Pancreas (tissue), 10 donors: ENCODE measurements at regions not wholly inside any gene's neighbourhood (a gene's known extent, or its start where the extent isn't known, plus 50 kb on each side); places are given as distances from the start of the nearest gene placed in this dataset.
"Not testable (repeated sequence)": the region's sequence is repeated elsewhere in the genome, so short reads cannot be mapped to it uniquely, and the experiment has no call there.

Experiments used
- ATAC-seq, 4 donors: fragments of 200-7000 bp; cut with Tn5 transposase; one replicate each; pipeline versions ENCODE4 v1.8.0 to v1.9.1; 2020; ENCODE audit warnings: mild to moderate bottlenecking in 4 of 4, moderate library complexity in 4 of 4
- DNase-seq, 6 donors: peaks; one replicate each; pipeline ENCODE4 v3.0.0-alpha.2; 2020
- FAIRE-seq: peaks from 2 replicates; lab custom pipeline; 2012; peaks lifted over from hg19 to GRCh38; lab: Jason Lieb, UNC
- H3K27ac ChIP-seq, 4 donors: fragments of 200-600 bp; sonication (generic); 1 replicate in 3 of 4; 2 replicates in 1 of 4; pipeline versions ENCODE4 v1.5.0 to v1.8.0; 2020
- H3K27me3 ChIP-seq, 4 donors: fragments of 200-600 bp; one replicate each; pipeline ENCODE4 v1.8.0; 2021
- H3K36me3 ChIP-seq, 3 donors: fragments of 200-600 bp; sonication (generic) in 1 of 3; one replicate each; pipeline versions ENCODE4 v1.5.0 to v1.8.0; 2020 to 2021
- H3K4me1 ChIP-seq, 3 donors: fragments of 200-600 bp; one replicate each; pipeline ENCODE4 v1.8.0; 2021
- H3K4me3 ChIP-seq, 4 donors: fragments of 200-600 bp; sonication (generic) in 2 of 4; one replicate each; pipeline versions ENCODE4 v1.5.0 to v1.8.0; 2020 to 2021
- H3K9me3 ChIP-seq, 4 donors: fragments of 200-600 bp; one replicate each; pipeline ENCODE4 v1.8.0; 2021
- WGBS, 2 donors: extraction: QIAGEN DNeasy Blood & Tissue Kit; methylation state at CpG; one replicate each; pipeline ENCODE4 v1.1.7; 2013; 5-methylcytosine and 5-hydroxymethylcytosine counted together
- intact Hi-C, 3 donors: fragments of 100-400 bp; cut with DNase I; formaldehyde crosslinking; loops; one replicate each; pipeline versions ENCODE4 v1.11.1 to v1.14.2; 2022
- TF ChIP-seq, protein P1 (sequence below), 4 donors: fragments of 200-600 bp; sonication (generic) in 3 of 4; IDR thresholded peaks; one replicate each; pipeline versions ENCODE4 v1.5.0 to v1.8.0; 2021; ENCODE audit warnings: antibody characterized with exemption in 4 of 4
- donor health status: healthy with polysubstance abuse.
- donor health status: DM: no; HTN: no; CAD: no; lungs with moderate emphysema.
- donor health status: DM: no; HTN: no; CAD: no.
- donor health status: control.
- donor health status: control.
- donor health status: Bipolar disorder and iron deficiency.
- donor health status: DM: yes; HTN: yes; CAD: no.
- donor health status: DM: no; HTN: no; CAD: no.
- donor health status: DM: no; HTN: no; CAD: no.
- donor health status: DM: yes; HTN: yes; CAD: no.

DNA sequence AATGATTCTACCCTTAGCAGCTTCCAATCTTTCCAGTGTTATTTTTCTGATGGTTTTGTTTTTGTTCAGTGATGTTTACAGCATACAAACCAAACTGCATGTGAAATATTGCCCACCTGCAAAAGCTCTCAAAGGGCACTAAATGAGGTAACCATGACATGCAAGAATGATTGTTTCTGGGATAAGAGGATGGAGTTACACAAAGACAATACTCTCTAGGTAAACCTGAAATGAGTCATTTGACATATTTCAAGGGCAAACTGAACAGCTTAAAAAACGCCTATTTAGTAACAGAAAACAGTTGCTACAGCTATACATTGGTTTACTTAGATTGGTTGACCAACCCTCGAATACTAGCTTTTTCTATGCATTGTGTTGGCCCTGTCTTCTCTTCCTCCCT lies 481.7 kb downstream of the ZPLD1 start:
- TF ChIP-seq, protein P1, sequence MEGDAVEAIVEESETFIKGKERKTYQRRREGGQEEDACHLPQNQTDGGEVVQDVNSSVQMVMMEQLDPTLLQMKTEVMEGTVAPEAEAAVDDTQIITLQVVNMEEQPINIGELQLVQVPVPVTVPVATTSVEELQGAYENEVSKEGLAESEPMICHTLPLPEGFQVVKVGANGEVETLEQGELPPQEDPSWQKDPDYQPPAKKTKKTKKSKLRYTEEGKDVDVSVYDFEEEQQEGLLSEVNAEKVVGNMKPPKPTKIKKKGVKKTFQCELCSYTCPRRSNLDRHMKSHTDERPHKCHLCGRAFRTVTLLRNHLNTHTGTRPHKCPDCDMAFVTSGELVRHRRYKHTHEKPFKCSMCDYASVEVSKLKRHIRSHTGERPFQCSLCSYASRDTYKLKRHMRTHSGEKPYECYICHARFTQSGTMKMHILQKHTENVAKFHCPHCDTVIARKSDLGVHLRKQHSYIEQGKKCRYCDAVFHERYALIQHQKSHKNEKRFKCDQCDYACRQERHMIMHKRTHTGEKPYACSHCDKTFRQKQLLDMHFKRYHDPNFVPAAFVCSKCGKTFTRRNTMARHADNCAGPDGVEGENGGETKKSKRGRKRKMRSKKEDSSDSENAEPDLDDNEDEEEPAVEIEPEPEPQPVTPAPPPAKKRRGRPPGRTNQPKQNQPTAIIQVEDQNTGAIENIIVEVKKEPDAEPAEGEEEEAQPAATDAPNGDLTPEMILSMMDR (IDR thresholded peaks at IDR 0.05) = no peak
- FAIRE-seq (no peak), DNase-seq (no peak), ATAC-seq (no peak)
- WGBS, 2 donors = 50 to 60% methylated on average over 2 of the region's 2 CpGs
- H3K9me3 ChIP-seq = no peaks in the 10 kb centered on the region
- intact Hi-C loops = no loop called here
- no peaks in the 10 kb centered on the region for H3K4me1 ChIP-seq
- no peak overlapping the region for H3K27ac ChIP-seq
- no peaks in the 10 kb centered on the region for H3K36me3 ChIP-seq
- H3K4me3 ChIP-seq = no peak overlapping the region
- no peaks in the 10 kb centered on the region for H3K27me3 ChIP-seq

DNA sequence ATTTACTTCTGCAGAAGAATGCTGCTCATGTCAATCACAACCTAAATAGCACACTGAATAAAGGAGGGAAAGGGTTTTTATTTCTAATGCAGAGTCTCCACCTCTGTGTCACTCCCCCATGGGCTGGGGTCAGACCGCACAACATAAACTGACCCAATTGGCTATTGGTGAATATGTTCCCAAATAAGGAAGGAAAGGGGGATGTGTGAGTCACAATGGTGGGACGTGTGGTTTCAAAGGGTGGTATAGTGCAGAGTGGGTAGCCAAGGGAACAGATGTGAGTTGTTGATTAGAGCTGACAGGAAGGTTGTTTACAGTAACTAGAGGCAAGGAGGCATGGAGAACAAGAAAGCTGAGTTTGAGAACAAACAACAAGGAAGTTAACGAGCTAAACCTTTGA lies 491.8 kb downstream of the ZPLD1 start:
- 58 to 65% methylated on average over 3 of the region's 3 CpGs for WGBS, 2 donors

DNA sequence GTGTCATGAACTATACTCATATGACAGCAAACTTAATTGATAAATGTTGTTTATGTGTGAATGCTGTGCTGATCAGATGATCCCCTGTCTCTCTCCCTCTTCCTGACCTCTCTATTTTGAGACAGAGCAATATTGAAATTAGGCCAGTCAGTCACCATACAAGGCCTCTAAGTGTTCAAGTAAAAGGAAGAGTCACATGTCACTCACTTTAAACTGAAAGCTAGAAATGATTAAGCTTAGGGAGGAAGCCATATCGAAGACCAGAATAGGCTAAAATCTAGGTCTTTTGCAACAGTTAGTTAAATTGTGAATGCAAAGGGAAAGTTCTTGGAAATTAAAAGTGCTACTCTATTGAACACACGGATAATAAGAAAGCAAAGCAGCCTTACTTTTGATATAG lies 498.6 kb downstream of the ZPLD1 start:
- ATAC-seq (no peak), FAIRE-seq (no peak), DNase-seq (no peak)
- no peaks in the 10 kb centered on the region for H3K36me3 ChIP-seq
- no peaks in the 10 kb centered on the region for H3K4me1 ChIP-seq
- H3K9me3 ChIP-seq = no peaks in the 10 kb centered on the region
- H3K4me3 ChIP-seq = no peak overlapping the region
- no peak overlapping the region for H3K27ac ChIP-seq
- H3K27me3 ChIP-seq = no peaks in the 10 kb centered on the region
- intact Hi-C loops = no loop called here
- WGBS, 2 donors = 58 to 59% methylated on average over 2 of the region's 2 CpGs
- TF ChIP-seq, protein P1 (IDR thresholded peaks at IDR 0.05) = no peak

More for the DNA sequence above, 491.8 kb downstream of the ZPLD1 start:
- H3K27me3 ChIP-seq = no peaks in the 10 kb centered on the region
- ATAC-seq (no peak), FAIRE-seq (no peak), DNase-seq (no peak)
- H3K27ac ChIP-seq = no peak overlapping the region
- H3K36me3 ChIP-seq = no peaks in the 10 kb centered on the region
- no peak overlapping the region for H3K4me3 ChIP-seq
- H3K4me1 ChIP-seq = no peaks in the 10 kb centered on the region
- TF ChIP-seq, protein P1 (IDR thresholded peaks at IDR 0.05) = no peak
- intact Hi-C loops = no loop called here
- no peaks in the 10 kb centered on the region for H3K9me3 ChIP-seq

DNA sequence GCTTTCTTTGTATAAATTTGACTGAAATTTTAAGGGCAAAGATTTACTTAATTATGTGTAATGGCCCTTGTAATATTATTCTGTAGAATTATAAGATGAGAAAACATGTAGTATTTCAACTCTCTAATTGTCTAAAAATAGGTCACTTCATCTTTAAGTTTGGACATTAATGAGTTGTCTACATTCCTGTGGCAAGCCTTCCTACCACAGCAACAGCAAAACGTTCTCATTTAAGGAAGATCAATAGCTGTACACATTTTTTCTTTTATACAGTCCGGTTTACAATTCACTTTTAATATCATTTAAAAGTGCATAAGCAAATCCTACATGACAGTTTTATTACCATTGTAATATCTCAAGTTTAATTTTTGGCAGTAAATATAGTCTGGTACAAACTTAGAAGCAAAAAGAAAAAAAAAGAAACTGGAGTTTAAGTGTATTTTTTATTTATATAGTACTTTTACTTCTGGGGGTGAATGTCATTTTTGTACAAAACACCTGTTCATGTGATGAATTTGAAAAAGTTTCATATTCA lies 501.8 kb downstream of the ZPLD1 start:
- no peak for FAIRE-seq
- WGBS, 2 donors = 4 to 8% methylated on average over 2 of the region's 2 CpGs

DNA sequence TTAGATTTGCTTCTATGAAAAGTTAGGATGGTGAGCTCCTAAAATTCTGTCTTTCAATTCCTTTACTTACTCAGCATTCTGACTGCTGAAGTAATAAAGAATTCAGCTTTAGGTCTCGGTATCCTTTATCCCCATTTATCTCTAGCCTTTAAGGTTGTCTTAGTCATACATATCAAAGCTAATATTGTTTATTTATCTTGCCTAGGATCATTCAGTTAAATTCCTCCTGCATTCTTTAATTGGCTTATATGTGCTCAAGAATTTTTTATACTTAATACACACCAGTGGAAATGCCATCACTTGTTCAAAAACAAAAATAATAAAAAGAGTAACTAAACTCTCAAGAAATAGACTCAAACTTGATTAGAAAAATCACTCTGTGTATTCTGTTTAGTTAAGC lies 507.0 kb downstream of the ZPLD1 start:
- H3K4me1 ChIP-seq = no peaks in the 10 kb centered on the region
- H3K27me3 ChIP-seq = no peaks in the 10 kb centered on the region
- no peak overlapping the region for H3K27ac ChIP-seq
- ATAC-seq (no peak), DNase-seq (no peak), FAIRE-seq (no peak)
- 61 to 71% methylated on average over 1 of the region's 1 CpG for WGBS, 2 donors
- no peak overlapping the region for H3K4me3 ChIP-seq
- TF ChIP-seq, protein P1 (IDR thresholded peaks at IDR 0.05) = no peak
- H3K9me3 ChIP-seq = no peaks in the 10 kb centered on the region
- H3K36me3 ChIP-seq = no peaks in the 10 kb centered on the region
- intact Hi-C loops = no loop called here

More for the DNA sequence above, 501.8 kb downstream of the ZPLD1 start:
- no peaks in the 10 kb centered on the region for H3K36me3 ChIP-seq
- no peaks in the 10 kb centered on the region for H3K4me1 ChIP-seq
- TF ChIP-seq, protein P1 (IDR thresholded peaks at IDR 0.05) = no peak
- no peak for ATAC-seq
- H3K4me3 ChIP-seq = no peak overlapping the region
- intact Hi-C loops = no loop called here
- no peak for DNase-seq
- no peaks in the 10 kb centered on the region for H3K9me3 ChIP-seq
- no peaks in the 10 kb centered on the region for H3K27me3 ChIP-seq
- no peak overlapping the region for H3K27ac ChIP-seq

DNA sequence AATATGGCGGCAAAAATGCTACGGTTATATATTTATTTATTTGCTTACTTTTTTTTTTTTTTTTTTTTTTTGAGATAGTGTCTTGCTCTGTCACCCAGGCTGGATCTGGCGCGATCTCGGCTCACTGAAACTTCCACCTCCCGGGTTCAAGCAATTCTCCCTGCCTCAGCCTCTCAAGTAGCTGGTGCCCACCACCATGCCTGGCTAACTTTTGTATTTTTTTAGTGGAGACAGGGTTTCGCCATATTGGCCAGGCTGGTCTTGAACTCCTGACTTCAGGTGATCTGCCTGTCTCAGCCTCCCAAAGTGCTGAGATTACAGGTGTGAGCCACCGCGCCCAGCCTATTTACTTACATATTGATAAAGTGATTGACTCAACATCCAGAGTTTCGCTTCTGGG lies 511.6 kb downstream of the ZPLD1 start:
- H3K27me3 ChIP-seq, FAIRE-seq, ATAC-seq, H3K36me3 ChIP-seq, H3K4me3 ChIP-seq, intact Hi-C loops, H3K9me3 ChIP-seq, H3K4me1 ChIP-seq, H3K27ac ChIP-seq: not testable (repeated sequence)
- WGBS, 2 donors = 82 to 92% methylated on average over 10 of the region's 10 CpGs
- peak in 1 of 6 donors; percentile 9 for DNase-seq
